RPMI7951 (cell line): ENCODE measurements at regions not wholly inside any gene's neighbourhood (a gene's known extent, or its start where the extent isn't known, plus 50 kb on each side); places are given as distances from the start of the nearest gene placed in this dataset.
"Not testable (repeated sequence)": the region's sequence is repeated elsewhere in the genome, so short reads cannot be mapped to it uniquely, and the experiment has no call there.

ENCODE experiments used
- DNase-seq: peaks from one replicate; pipeline ENCODE4 v3.0.0-alpha.2; 2012; ENCODE audit warnings: low read depth

- no peak for DNase-seq
Measured at GRCh38 chr10:85139124-85139523, 810.7 kb downstream of the CCSER2 start.

GRCh38 chr10:85141520-85141919 lies 813.1 kb downstream of the CCSER2 start:
- not testable (repeated sequence) for DNase-seq

- no peak for DNase-seq
Measured at GRCh38 chr10:85145966-85146365, 817.6 kb downstream of the CCSER2 start.

- DNase-seq, result no peak
Measured at GRCh38 chr10:85147346-85148250, 819.2 kb downstream of the CCSER2 start.

- no peak for DNase-seq
Measured at GRCh38 chr10:85148693-85149640, 820.6 kb downstream of the CCSER2 start.

- DNase-seq, result no peak
Measured at GRCh38 chr10:85149766-85150165, 821.4 kb downstream of the CCSER2 start.

GRCh38 chr10:85151506-85151905 lies 823.1 kb downstream of the CCSER2 start:
- no peak for DNase-seq

GRCh38 chr10:85152496-85152895 lies 824.1 kb downstream of the CCSER2 start:
- DNase-seq, result no peak

GRCh38 chr10:85152911-85153310 lies 824.5 kb downstream of the CCSER2 start:
- no peak for DNase-seq

GRCh38 chr10:85157206-85157605 lies 828.8 kb downstream of the CCSER2 start:
- DNase-seq, result no peak

GRCh38 chr10:85168243-85168642 lies 839.9 kb downstream of the CCSER2 start:
- DNase-seq, result no peak

- DNase-seq, result no peak
Measured at GRCh38 chr10:85170026-85170425, 841.6 kb downstream of the CCSER2 start.

GRCh38 chr10:85175635-85176034 lies 847.2 kb downstream of the CCSER2 start:
- no peak for DNase-seq

GRCh38 chr10:85177767-85178166 lies 849.4 kb downstream of the CCSER2 start:
- no peak for DNase-seq

GRCh38 chr10:85187047-85187446 lies 858.7 kb downstream of the CCSER2 start:
- no peak for DNase-seq

- no peak for DNase-seq
Measured at GRCh38 chr10:85188770-85189484, 860.5 kb downstream of the CCSER2 start.

- DNase-seq, result no peak
Measured at GRCh38 chr10:85193796-85194195, 865.4 kb downstream of the CCSER2 start.

GRCh38 chr10:85194706-85195105 lies 866.3 kb downstream of the CCSER2 start:
- DNase-seq, result no peak

- no peak for DNase-seq
Measured at GRCh38 chr10:85195596-85195995, 867.2 kb downstream of the CCSER2 start.

GRCh38 chr10:85204814-85205213 lies 876.4 kb downstream of the CCSER2 start:
- DNase-seq, result no peak

- no peak for DNase-seq
Measured at GRCh38 chr10:85212526-85212925, 884.1 kb downstream of the CCSER2 start.

- no peak for DNase-seq
Measured at GRCh38 chr10:85213493-85213892, 885.1 kb downstream of the CCSER2 start.
